ENCODE measurements at regions not wholly inside any gene's neighbourhood (a gene's known extent, or its start where the extent isn't known, plus 50 kb on each side); places are given as distances from the start of the nearest gene placed in this dataset.

GRCh38 chr2:9772035-9772998, 71.0 kb upstream of the TAF1B start:
- DNase-seq (ENCODE audit: low spot score), result no peak

- DNase-seq (ENCODE audit: low spot score), result no peak
Observed at GRCh38 chr2:9772999-9773902, 70.0 kb upstream of the TAF1B start.

- DNase-seq (ENCODE audit: low spot score), result no peak
Observed at GRCh38 chr2:9773903-9774239, 69.4 kb upstream of the TAF1B start.

- DNase-seq (ENCODE audit: low spot score), result no peak
Observed at GRCh38 chr2:9774266-9774665, 69.0 kb upstream of the TAF1B start.

- DNase-seq (ENCODE audit: low spot score), result no peak
Observed at GRCh38 chr2:9775351-9775750, 67.9 kb upstream of the TAF1B start.

DNA sequence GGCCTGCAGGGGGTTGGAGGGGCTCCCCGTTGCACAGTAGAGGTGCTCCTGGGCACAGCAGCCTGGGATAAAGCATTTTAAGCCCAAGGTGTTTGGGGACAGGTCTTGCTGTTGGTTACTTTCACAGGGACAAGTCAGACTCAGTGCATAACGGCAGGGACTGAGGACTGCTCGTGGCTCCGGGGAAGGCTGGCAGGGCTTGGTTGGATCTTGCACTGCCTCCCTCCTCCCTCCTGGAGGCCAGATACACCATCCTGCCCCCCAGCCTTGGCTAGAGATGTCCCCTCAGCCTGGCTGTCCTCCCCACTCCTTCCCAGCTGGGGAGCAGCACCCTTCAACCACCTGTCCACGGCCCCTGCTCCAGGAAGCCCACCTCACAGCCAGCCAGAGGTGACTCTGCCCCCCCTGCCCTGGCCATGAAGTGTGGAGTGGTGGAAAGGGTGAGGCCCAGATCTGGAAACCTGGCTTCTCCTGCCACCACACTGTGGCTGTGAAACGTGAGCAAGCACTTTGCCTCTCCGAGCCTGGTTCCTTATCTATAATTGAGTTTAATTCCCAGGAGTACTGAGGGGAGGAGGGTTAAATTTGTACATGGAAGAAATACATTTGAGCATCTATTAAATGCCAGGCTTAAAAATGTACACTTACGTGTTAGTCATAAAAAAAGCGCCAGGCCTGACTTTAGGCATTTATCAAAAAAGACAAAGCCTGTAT, 67.1 kb upstream of the TAF1B start:
- no peak for DNase-seq (ENCODE audit: low spot score)

- no peak for DNase-seq (ENCODE audit: low spot score)
Observed at GRCh38 chr2:9777081-9777480, 66.2 kb upstream of the TAF1B start.

GRCh38 chr2:9778012-9778411, 65.3 kb upstream of the TAF1B start:
- DNase-seq (ENCODE audit: low spot score), result no peak

GRCh38 chr2:9778471-9779316, 64.6 kb upstream of the TAF1B start:
- DNase-seq (ENCODE audit: low spot score), result no peak

- DNase-seq (ENCODE audit: low spot score), result no peak
Observed at GRCh38 chr2:9779596-9780264, 63.5 kb upstream of the TAF1B start.

DNA sequence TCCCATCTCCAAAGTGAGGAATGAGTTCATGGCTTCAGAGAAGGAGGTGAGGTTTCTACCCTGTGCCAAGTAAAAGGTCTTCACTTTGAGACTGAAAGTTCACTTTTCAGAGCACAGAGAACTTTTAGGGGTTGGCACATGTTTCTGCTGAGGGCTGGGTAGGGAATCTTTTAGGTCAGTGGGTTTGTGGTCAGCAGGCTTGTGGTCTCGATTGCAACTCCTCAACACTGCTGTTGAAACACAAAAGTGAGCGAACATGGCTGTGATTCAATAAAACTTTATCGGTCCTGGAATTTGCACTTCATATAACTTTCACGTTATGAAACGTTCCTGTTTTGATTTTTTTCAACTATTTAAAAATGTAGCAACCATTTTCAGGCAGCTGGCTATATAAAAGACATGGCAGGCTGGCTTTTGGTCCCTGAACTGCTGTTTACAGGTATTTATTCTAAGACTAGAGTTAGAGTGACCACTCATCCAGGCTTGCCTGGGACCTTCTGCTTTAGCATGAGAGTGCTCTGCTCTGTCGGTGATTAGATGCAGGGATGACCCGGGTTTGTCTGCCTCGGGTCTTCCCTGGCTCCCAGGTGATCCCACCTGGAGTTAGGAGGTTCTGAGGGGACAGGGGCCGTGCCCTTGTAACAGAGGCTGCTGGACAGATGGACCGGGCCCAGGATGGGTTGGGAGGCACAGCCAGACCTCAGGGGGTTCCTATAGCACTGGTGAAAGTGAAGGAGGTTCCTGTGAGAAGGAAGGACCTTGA, 62.7 kb upstream of the TAF1B start:
- no peak for DNase-seq (ENCODE audit: low spot score)

DNA sequence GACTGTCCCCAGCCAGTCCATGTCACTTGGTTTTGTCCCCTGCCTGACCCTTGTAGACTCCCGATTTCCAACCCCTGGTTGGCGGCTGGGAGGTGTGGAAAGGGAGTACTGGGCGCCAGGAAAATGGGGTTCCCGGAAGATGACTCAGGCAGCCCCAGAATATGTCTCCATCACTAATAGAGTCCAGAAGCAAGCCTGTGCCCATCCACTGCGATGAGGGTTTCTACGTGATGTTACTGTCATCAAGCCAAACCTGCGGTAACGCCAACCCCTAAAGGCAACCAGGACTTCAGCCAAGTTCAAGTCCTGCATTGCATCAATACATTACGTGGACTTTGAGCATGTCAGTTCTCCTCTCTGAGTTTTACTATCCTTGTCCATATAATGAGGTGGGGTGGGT, 62.0 kb upstream of the TAF1B start:
- no peak for DNase-seq (ENCODE audit: low spot score)

DNA sequence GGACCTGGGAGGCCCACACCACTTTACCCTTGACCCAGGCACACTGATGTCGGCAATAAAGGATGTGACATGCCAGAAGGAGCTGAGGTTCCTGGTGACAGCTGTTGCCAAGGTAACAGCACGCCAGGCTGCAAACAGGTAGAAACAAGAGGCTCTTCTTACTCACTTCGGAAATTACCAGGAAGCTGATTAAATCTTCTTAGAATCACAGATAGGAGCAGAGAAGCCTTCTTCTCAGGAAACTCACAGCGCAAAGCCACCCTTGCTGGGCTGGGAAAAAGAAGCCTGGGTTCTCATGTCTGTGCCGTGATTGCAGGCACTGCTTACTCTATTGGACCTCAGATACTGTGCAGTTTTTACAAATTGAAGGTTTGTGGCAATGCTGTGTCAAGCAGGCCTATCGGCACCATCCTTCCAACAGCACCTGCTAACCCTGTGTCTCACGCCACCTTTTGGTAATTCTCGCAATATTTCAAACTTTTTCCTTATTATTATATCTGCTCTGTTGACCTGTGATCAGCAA, 61.0 kb upstream of the TAF1B start:
- DNase-seq (ENCODE audit: low spot score), result no peak

DNA sequence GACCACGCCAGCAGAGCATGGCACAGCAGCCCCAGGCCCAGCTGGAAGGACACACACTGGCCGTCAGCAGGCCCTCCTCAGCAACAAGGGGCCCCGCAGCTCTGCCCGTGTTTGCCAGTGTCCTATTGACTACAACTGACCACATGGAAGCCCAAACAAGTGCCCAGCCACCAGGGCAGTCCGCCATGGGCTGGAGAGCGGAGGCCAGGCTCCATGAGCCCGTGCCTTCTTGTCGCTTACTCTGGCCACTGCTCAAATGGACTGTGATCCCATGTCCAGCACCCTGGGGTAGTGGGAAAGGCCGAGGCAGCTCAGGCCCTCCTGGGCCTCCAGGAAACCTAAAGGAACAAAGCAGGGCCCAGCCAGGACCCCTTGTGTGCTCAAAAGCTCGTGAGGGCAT, 53.9 kb upstream of the TAF1B start:
- DNase-seq (ENCODE audit: low spot score), result no peak

GRCh38 chr2:9790702-9791225, 52.5 kb upstream of the TAF1B start:
- DNase-seq (ENCODE audit: low spot score), result no peak

- no peak for DNase-seq (ENCODE audit: low spot score)
Observed at GRCh38 chr2:9791711-9792110, 51.6 kb upstream of the TAF1B start.

DNA sequence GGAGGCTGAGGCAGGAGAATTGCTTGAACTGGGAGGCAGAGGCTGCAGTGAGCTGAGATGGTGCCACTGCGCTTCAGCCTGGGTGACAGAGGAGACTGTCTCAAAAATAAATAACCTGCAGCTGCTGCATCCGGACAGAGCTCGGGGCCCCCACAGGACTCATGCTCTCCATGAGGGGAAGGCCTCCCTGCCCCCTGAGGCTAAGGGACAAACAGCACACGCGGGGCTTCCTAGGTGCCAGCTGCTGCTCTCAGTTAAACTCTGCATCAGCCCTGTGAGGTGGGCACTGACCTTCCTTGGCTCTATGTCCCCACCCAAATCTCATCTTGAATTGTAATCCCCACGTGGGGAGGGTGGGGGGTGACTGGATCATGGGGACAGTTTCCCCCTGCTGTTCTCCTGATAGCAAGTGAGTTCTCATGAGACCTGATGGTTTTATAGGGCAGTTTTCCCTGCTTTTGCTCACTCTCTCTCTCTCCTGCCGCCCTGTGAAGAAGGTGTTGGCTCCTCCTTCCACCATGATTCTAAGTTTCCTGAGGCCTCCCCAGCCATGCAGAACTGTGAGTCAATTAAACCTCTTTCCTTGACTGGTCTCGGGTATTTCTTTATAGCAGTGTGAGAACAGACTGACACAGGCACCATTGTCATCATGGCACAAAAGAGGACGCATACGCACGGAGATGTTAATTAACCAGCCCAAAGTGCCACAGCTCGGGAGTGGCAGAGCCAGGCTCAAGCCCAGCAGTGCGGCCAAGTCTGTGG, 49.9 kb upstream of the TAF1B start:
- DNase-seq (ENCODE audit: low spot score), result no peak

All from pons (tissue), 1 donor.